ENCODE measurements at regions not wholly inside any gene's neighbourhood (a gene's known extent, or its start where the extent isn't known, plus 50 kb on each side); places are given as distances from the start of the nearest gene placed in this dataset.

- TF ChIP-seq ATF3 (IDR thresholded peaks at IDR 0.05) = no peak
- TF ChIP-seq EZH2phosphoT487 (IDR thresholded peaks at IDR 0.05; ENCODE audit: borderline replicate concordance) = no peak
- no peak for TF ChIP-seq JUND (IDR thresholded peaks at IDR 0.05)
- no peak for TF ChIP-seq CTCF (IDR thresholded peaks at IDR 0.05 in 2 of 3, conservative IDR thresholded peaks at IDR 0.05 in 1 of 3; ENCODE audit: borderline replicate concordance in 1 of 3, insufficient read depth in 1 of 3, low read depth in 2 of 3, low read length in 2 of 3)
Observed at GRCh38 chr6:15962449-15962764, 166.5 kb upstream of the MYLIP start.
